SK-N-SH (cell line): ENCODE measurements at regions not wholly inside any gene's neighbourhood (a gene's known extent, or its start where the extent isn't known, plus 50 kb on each side); places are given as distances from the start of the nearest gene placed in this dataset.

Experiments used
- CTCF ChIA-PET: fragments of 300-600, 350-600 bp; formaldehyde crosslinking; extraction: SDS; loops from one replicate; lab custom pipeline; 2021; lab: Yijun Ruan, JAX
- POLR2A ChIA-PET: fragments of 350-600 bp; sonication (Branson Sonifier 250); formaldehyde crosslinking; extraction: SDS; loops from one replicate; lab custom pipeline; 2020; ENCODE audit warnings: antibody characterized with exemption, inconsistent platforms; lab: Yijun Ruan, JAX
- DNase-seq: peaks from one replicate; pipeline ENCODE4 v3.0.0; 2012
- H2AFZ ChIP-seq: fragments of 200-600 bp; sonication (generic); 2 replicates; pipeline ENCODE4 v1.8.1; 2016; ENCODE audit warnings: antibody characterized with exemption, mild to moderate bottlenecking, low read depth
- H3F3A ChIP-seq: fragments of 200-600 bp; sonication (generic); replicated peaks from 2 replicates; pipeline ENCODE3; 2016; ENCODE audit warnings: antibody characterized with exemption, mild to moderate bottlenecking; ENCODE audit not compliant: insufficient read depth
- H3K27ac ChIP-seq, 2 experiments: fragments of 200-500 bp in 1 of 2; fragments of 200-600 bp in 1 of 2; sonication (Bioruptor generic) in 1 of 2; sonication (generic), shearing (Covaris generic) in 1 of 2; 2 replicates each; pipeline versions ENCODE4 v1.5.1 to v1.6.1; 2014 to 2016; ENCODE audit warnings: low read depth in 2 of 2, inconsistent platforms in 1 of 2, low read length in 1 of 2, mild to moderate bottlenecking in 1 of 2, mixed read lengths in 1 of 2
- H3K27me3 ChIP-seq: fragments of 200-600 bp; sonication (generic), shearing (Covaris generic); 2 replicates; pipeline ENCODE4 v1.6.1; 2016; ENCODE audit warnings: mixed run types; ENCODE audit not compliant: insufficient read depth
- H3K36me3 ChIP-seq, 2 experiments: fragments of 200-500 bp in 1 of 2; fragments of 200-600 bp in 1 of 2; sonication (Bioruptor generic) in 1 of 2; sonication (generic) in 1 of 2; replicated peaks in 1 of 2; 2 replicates each; pipeline versions ENCODE3 to v1.5.1; 2014 to 2016; ENCODE audit warnings: low read length in 1 of 2, mild to moderate bottlenecking in 1 of 2; ENCODE audit not compliant: insufficient read depth in 2 of 2, control insufficient read depth in 1 of 2
- H3K4me1 ChIP-seq, 2 experiments: fragments of 200-500 bp in 1 of 2; fragments of 200-600 bp in 1 of 2; sonication (Bioruptor generic) in 1 of 2; sonication (generic), shearing (Covaris generic) in 1 of 2; 2 replicates each; pipeline versions ENCODE4 v1.5.1 to v1.6.1; 2014 to 2016; ENCODE audit warnings: low read depth in 1 of 2, low read length in 1 of 2, mixed run types in 1 of 2; ENCODE audit not compliant: insufficient read depth in 2 of 2, control insufficient read depth in 1 of 2
- H3K4me2 ChIP-seq: fragments of 200-600 bp; sonication (generic), shearing (Covaris generic); 2 replicates; pipeline ENCODE4 v1.6.1; 2017; ENCODE audit warnings: mixed run types
- H3K4me3 ChIP-seq, 2 experiments: fragments of 200-500 bp in 1 of 2; fragments of 200-600 bp in 1 of 2; sonication (Bioruptor generic) in 1 of 2; sonication (generic), shearing (Covaris generic) in 1 of 2; 2 replicates each; pipeline versions ENCODE4 v1.5.1 to v1.8.1; 2014 to 2016; ENCODE audit warnings: low read depth in 2 of 2, inconsistent platforms in 1 of 2, low read length in 1 of 2, mild to moderate bottlenecking in 1 of 2, mixed read lengths in 1 of 2, moderate library complexity in 1 of 2
- H3K79me2 ChIP-seq: fragments of 200-600 bp; sonication (generic); 2 replicates; pipeline ENCODE4 v1.8.1; 2017; ENCODE audit warnings: mild to moderate bottlenecking; ENCODE audit not compliant: insufficient read depth
- H3K9ac ChIP-seq: fragments of 200-600 bp; sonication (generic); 2 replicates; pipeline ENCODE4 v1.6.1; 2017; ENCODE audit warnings: mixed run types
- H3K9me2 ChIP-seq: fragments of 200-600 bp; sonication (generic); 2 replicates; pipeline ENCODE4 v1.6.1; 2017; ENCODE audit warnings: mixed run types
- H3K9me3 ChIP-seq: fragments of 200-600 bp; sonication (generic); 2 replicates; pipeline ENCODE4 v1.6.1; 2017; ENCODE audit warnings: mixed run types, mild to moderate bottlenecking, moderate library complexity
- H4K20me1 ChIP-seq: fragments of 200-600 bp; sonication (generic); 2 replicates; pipeline ENCODE4 v1.6.1; 2017; ENCODE audit warnings: mild to moderate bottlenecking, mixed run types; ENCODE audit not compliant: insufficient read depth
- ELF1 ChIP-seq: IDR thresholded peaks from 2 replicates; pipeline ENCODE4 v1.4.0; 2012
- FOXM1 ChIP-seq: IDR thresholded peaks from 2 replicates; pipeline ENCODE4 v1.4.0; 2012; ENCODE audit warnings: low read depth, mild to moderate bottlenecking
- GABPA ChIP-seq: IDR thresholded peaks from 2 replicates; pipeline ENCODE4 v1.4.0; 2012; ENCODE audit warnings: low read depth, mild to moderate bottlenecking
- MEF2A ChIP-seq: IDR thresholded peaks from 2 replicates; pipeline ENCODE4 v1.4.0; 2012; ENCODE audit warnings: low read depth, borderline replicate concordance
- NFIC ChIP-seq: IDR thresholded peaks from 2 replicates; pipeline ENCODE4 v1.4.0; 2012; ENCODE audit warnings: borderline replicate concordance
- NRF1 ChIP-seq: IDR thresholded peaks from 2 replicates; pipeline ENCODE4 v1.6.1; 2012; ENCODE audit warnings: low read depth, mild to moderate bottlenecking, low read length
- POLR2AphosphoS5 ChIP-seq: IDR thresholded peaks from 2 replicates; pipeline ENCODE4 v1.6.1; 2012; ENCODE audit warnings: low read depth, low read length
- RAD21 ChIP-seq: IDR thresholded peaks from 2 replicates; pipeline ENCODE4 v1.6.1; 2012; ENCODE audit warnings: mild to moderate bottlenecking, low read length
- RCOR1 ChIP-seq: fragments of 150-350 bp; IDR thresholded peaks from 2 replicates; pipeline ENCODE4 v1.6.1; 2017; ENCODE audit warnings: antibody characterized with exemption, low read length
- REST ChIP-seq: IDR thresholded peaks from 2 replicates; pipeline ENCODE4 v1.6.1; 2012; ENCODE audit warnings: mild to moderate bottlenecking, low read depth, low read length, moderate library complexity
- RFX5 ChIP-seq: IDR thresholded peaks from 2 replicates; pipeline ENCODE4 v1.6.1; 2012; ENCODE audit warnings: mild to moderate bottlenecking, improper control_type of control experiment, low read length
- RXRA ChIP-seq: IDR thresholded peaks from 2 replicates; pipeline ENCODE4 v1.4.0; 2012; ENCODE audit warnings: low read depth, mild to moderate bottlenecking, borderline replicate concordance
- SIN3A ChIP-seq: IDR thresholded peaks from 2 replicates; pipeline ENCODE4 v1.6.1; 2012; ENCODE audit warnings: low read depth, mild to moderate bottlenecking, low read length, moderate library complexity, borderline replicate concordance
- TCF12 ChIP-seq: IDR thresholded peaks from 2 replicates; pipeline ENCODE4 v1.4.0; 2012
- ZBTB33 ChIP-seq: IDR thresholded peaks from 2 replicates; pipeline ENCODE4 v1.4.0; 2012; ENCODE audit warnings: low read depth, borderline replicate concordance
- WGBS: methylation state at CpG from one replicate; pipeline ENCODE4 v1.1.6; 2017; ENCODE audit warnings: low lambda C conversion rate; 5-methylcytosine and 5-hydroxymethylcytosine counted together
- TF ChIP-seq, protein P1 (sequence below): IDR thresholded peaks from 2 replicates; pipeline ENCODE4 v1.4.0; 2012; ENCODE audit warnings: low read depth
- TF ChIP-seq, protein P2 (sequence below): fragments of 150-350 bp; IDR thresholded peaks from 2 replicates; pipeline ENCODE4 v1.6.1; 2016; ENCODE audit warnings: mild to moderate bottlenecking, low read depth, low read length
- TF ChIP-seq, protein P3 (sequence below): IDR thresholded peaks from 2 replicates; pipeline ENCODE4 v1.4.0; 2012; ENCODE audit warnings: low read depth, borderline replicate concordance
- TF ChIP-seq, protein P4 (sequence below): fragments of 150-350 bp; IDR thresholded peaks from 2 replicates; pipeline ENCODE4 v1.6.1; 2017; ENCODE audit warnings: antibody characterized with exemption, low read length, low read depth, borderline replicate concordance

DNA sequence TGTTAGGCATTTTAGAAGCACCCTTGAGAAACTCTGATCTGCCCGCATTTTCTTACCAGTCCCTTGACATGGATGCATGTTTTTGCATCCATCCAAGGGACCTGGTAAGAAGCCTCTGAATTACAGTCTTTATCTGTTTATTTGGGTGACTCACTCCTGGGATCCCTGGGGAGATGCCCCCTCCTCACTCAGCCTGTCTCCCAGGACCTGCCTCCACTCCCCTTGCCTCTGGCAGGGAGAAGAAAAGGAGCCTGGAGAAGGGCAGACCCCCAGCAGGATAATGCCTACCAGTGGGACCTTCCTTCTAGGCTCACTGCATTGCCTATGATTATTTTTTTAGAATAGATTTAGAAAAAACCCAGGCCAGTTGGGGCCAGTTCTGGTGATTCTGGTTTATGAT is 329.4 kb downstream of the PTTG2 start:
- Histone ChIP-seq H3K27me3 (no peaks in the 10 kb centered on the region), H3K36me3 (no peaks in the 10 kb centered on the region), H3K4me1 (peaks cover 0 to 4% of the 10 kb centered on the region in 2 experiments; a peak in 1 of 4 replicates), H2AFZ (no peak overlapping the region), H3K27ac (no peak overlapping the region), H3K4me3 (no peak overlapping the region), H4K20me1 (no peaks in the 10 kb centered on the region), H3K9me3 (no peaks in the 10 kb centered on the region), H3K4me2 (no peak overlapping the region), H3K9ac (no peak overlapping the region), H3F3A (peaks cover 6% of the 10 kb centered on the region), H3K79me2 (no peaks in the 10 kb centered on the region), H3K9me2 (no peaks in the 10 kb centered on the region)
- TF ChIP-seq RFX5 (no peak), MEF2A (no peak), POLR2AphosphoS5 (no peak), NFIC (no peak), RXRA (no peak), RCOR1 (no peak), GABPA (no peak), FOXM1 (no peak), TCF12 (no peak), ZBTB33 (no peak), RAD21 (no peak), NRF1 (no peak), ELF1 (no peak), REST (no peak), SIN3A (no peak)
- TF ChIP-seq, protein P1, sequence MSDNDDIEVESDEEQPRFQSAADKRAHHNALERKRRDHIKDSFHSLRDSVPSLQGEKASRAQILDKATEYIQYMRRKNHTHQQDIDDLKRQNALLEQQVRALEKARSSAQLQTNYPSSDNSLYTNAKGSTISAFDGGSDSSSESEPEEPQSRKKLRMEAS: no peak
- TF ChIP-seq, protein P2, sequence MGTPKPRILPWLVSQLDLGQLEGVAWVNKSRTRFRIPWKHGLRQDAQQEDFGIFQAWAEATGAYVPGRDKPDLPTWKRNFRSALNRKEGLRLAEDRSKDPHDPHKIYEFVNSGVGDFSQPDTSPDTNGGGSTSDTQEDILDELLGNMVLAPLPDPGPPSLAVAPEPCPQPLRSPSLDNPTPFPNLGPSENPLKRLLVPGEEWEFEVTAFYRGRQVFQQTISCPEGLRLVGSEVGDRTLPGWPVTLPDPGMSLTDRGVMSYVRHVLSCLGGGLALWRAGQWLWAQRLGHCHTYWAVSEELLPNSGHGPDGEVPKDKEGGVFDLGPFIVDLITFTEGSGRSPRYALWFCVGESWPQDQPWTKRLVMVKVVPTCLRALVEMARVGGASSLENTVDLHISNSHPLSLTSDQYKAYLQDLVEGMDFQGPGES: no peak
- TF ChIP-seq, protein P3, sequence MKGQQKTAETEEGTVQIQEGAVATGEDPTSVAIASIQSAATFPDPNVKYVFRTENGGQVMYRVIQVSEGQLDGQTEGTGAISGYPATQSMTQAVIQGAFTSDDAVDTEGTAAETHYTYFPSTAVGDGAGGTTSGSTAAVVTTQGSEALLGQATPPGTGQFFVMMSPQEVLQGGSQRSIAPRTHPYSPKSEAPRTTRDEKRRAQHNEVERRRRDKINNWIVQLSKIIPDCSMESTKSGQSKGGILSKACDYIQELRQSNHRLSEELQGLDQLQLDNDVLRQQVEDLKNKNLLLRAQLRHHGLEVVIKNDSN: no peak
- TF ChIP-seq, protein P4, sequence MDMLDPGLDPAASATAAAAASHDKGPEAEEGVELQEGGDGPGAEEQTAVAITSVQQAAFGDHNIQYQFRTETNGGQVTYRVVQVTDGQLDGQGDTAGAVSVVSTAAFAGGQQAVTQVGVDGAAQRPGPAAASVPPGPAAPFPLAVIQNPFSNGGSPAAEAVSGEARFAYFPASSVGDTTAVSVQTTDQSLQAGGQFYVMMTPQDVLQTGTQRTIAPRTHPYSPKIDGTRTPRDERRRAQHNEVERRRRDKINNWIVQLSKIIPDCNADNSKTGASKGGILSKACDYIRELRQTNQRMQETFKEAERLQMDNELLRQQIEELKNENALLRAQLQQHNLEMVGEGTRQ: no peak
- ChIA-PET POLR2A (no interaction called here), CTCF (no interaction called here)
- no peak for DNase-seq
- 46% methylated on average over 1 of the region's 1 CpG for WGBS
